NB4 (cell line): ENCODE measurements at regions not wholly inside any gene's neighbourhood (a gene's known extent, or its start where the extent isn't known, plus 50 kb on each side); places are given as distances from the start of the nearest gene placed in this dataset.

Experiments used
- DNase-seq: peaks from one replicate; pipeline ENCODE4 v3.0.0; 2010; ENCODE audit warnings: low read depth
- H3K4me3 ChIP-seq: one replicate; pipeline ENCODE4 v1.5.1; 2011; ENCODE audit warnings: mild to moderate bottlenecking, low read depth, low read length, moderate library complexity
- CTCF ChIP-seq: IDR thresholded peaks from one replicate; pipeline ENCODE4 v1.5.1; 2012; ENCODE audit warnings: low read depth, low read length
- MAX ChIP-seq: IDR thresholded peaks from 2 replicates; pipeline ENCODE4 v1.6.1; 2011; ENCODE audit warnings: low read depth, low read length
- MYC ChIP-seq: IDR thresholded peaks from 2 replicates; pipeline ENCODE4 v1.6.1; 2011; ENCODE audit warnings: low read depth, low read length
- POLR2A ChIP-seq: IDR thresholded peaks from 2 replicates; pipeline ENCODE4 v1.6.1; 2011; ENCODE audit warnings: mild to moderate bottlenecking; ENCODE audit not compliant: insufficient read length; ENCODE audit errors: extremely low read depth

GRCh38 chr4:59647011-59647410 is 1553.1 kb upstream of the ADGRL3 start:
- no peak overlapping the region for H3K4me3 ChIP-seq
- DNase-seq, result no peak
- TF ChIP-seq POLR2A (no peak), MAX (no peak), MYC (no peak), CTCF (no peak)

- DNase-seq, result no peak
- H3K4me3 ChIP-seq, result no peak overlapping the region
- TF ChIP-seq MYC (no peak), POLR2A (no peak), CTCF (no peak), MAX (no peak)
Observed at GRCh38 chr4:59647500-59647899, 1552.6 kb upstream of the ADGRL3 start.

GRCh38 chr4:59650861-59651260 is 1549.3 kb upstream of the ADGRL3 start:
- DNase-seq, result no peak
- TF ChIP-seq MYC (no peak), CTCF (no peak)
- no peak overlapping the region for H3K4me3 ChIP-seq

- no peak overlapping the region for H3K4me3 ChIP-seq
- no peak for TF ChIP-seq POLR2A
- no peak for TF ChIP-seq MAX
- no peak for TF ChIP-seq MYC
- TF ChIP-seq CTCF, result no peak
- peak; percentile 2 for DNase-seq
Observed at GRCh38 chr4:59655996-59656395, 1544.1 kb upstream of the ADGRL3 start.

- no peak for DNase-seq
- H3K4me3 ChIP-seq, result no peak overlapping the region
- TF ChIP-seq MYC (no peak), POLR2A (no peak), MAX (no peak), CTCF (no peak)
Observed at GRCh38 chr4:59664771-59665170, 1535.4 kb upstream of the ADGRL3 start.

- no peak for DNase-seq
- H3K4me3 ChIP-seq, result no peak overlapping the region
- TF ChIP-seq POLR2A, result no peak
- TF ChIP-seq MAX, result no peak
- TF ChIP-seq CTCF, result no peak
- no peak for TF ChIP-seq MYC
Observed at GRCh38 chr4:59666645-59667044, 1533.5 kb upstream of the ADGRL3 start.
